ENCODE measurements at regions not wholly inside any gene's neighbourhood (a gene's known extent, or its start where the extent isn't known, plus 50 kb on each side); places are given as distances from the start of the nearest gene placed in this dataset.

GRCh38 chr5:146986469-146986868, 107.9 kb upstream of the PPP2R2B start:
- TF ChIP-seq POLR2A (IDR thresholded peaks at IDR 0.05), result no peak
- no peak for TF ChIP-seq CTCF (IDR thresholded peaks at IDR 0.05)
